ENCODE measurements at regions not wholly inside any gene's neighbourhood (a gene's known extent, or its start where the extent isn't known, plus 50 kb on each side); places are given as distances from the start of the nearest gene placed in this dataset.

GRCh38 chr6:37580176-37580955 lies 80.7 kb upstream of the CCDC167 start:
- TF ChIP-seq CTCF (IDR thresholded peaks at IDR 0.05), result no peak

GRCh38 chr6:37579444-37580067 lies 79.9 kb upstream of the CCDC167 start:
- no peak for TF ChIP-seq CTCF (IDR thresholded peaks at IDR 0.05)

- no peak for TF ChIP-seq CTCF (IDR thresholded peaks at IDR 0.05)
Measured at GRCh38 chr6:37578104-37578503, 78.4 kb upstream of the CCDC167 start.

GRCh38 chr6:37576336-37576737 lies 76.6 kb upstream of the CCDC167 start:
- no peak for TF ChIP-seq CTCF (IDR thresholded peaks at IDR 0.05)

- TF ChIP-seq CTCF (IDR thresholded peaks at IDR 0.05), result no peak
Measured at GRCh38 chr6:37575221-37575620, 75.5 kb upstream of the CCDC167 start.

- TF ChIP-seq CTCF (IDR thresholded peaks at IDR 0.05), result no peak
Measured at GRCh38 chr6:37572334-37572733, 72.6 kb upstream of the CCDC167 start.

GRCh38 chr6:37570482-37571133 lies 70.9 kb upstream of the CCDC167 start:
- TF ChIP-seq CTCF (IDR thresholded peaks at IDR 0.05), result no peak

All from LNCAP (cell line).